H9 (cell line): ENCODE measurements at regions not wholly inside any gene's neighbourhood (a gene's known extent, or its start where the extent isn't known, plus 50 kb on each side); places are given as distances from the start of the nearest gene placed in this dataset.

Experiments used
- DNase-seq: peaks from one replicate; pipeline ENCODE4 v3.0.0-alpha.2; 2017
- H2AFZ ChIP-seq: one replicate; pipeline ENCODE4 v1.6.1; 2013; ENCODE audit warnings: mild to moderate bottlenecking, low read length, control low read depth, moderate library complexity
- H2AK5ac ChIP-seq: 2 replicates; pipeline ENCODE4 v1.6.1; 2013; ENCODE audit warnings: low read length, control low read depth, mixed read lengths; ENCODE audit not compliant: insufficient read length
- H2BK120ac ChIP-seq: one replicate; pipeline ENCODE4 v1.6.1; 2013; ENCODE audit warnings: low read depth, mild to moderate bottlenecking, low read length, control low read depth, inconsistent platforms; ENCODE audit not compliant: poor library complexity, severe bottlenecking
- H2BK12ac ChIP-seq: 2 replicates; pipeline ENCODE4 v1.6.1; 2013; ENCODE audit warnings: low read length, control low read depth, mixed read lengths, low read depth; ENCODE audit not compliant: insufficient read length
- H2BK15ac ChIP-seq: 2 replicates; pipeline ENCODE4 v1.6.1; 2013; ENCODE audit warnings: low read depth, low read length, control low read depth
- H2BK20ac ChIP-seq: one replicate; pipeline ENCODE4 v1.6.1; 2013; ENCODE audit warnings: low read depth, mild to moderate bottlenecking, low read length, control low read depth, inconsistent platforms; ENCODE audit not compliant: poor library complexity, severe bottlenecking
- H2BK5ac ChIP-seq: 2 replicates; pipeline ENCODE4 v1.6.1; 2013; ENCODE audit warnings: low read length, control low read depth, mixed read lengths; ENCODE audit not compliant: insufficient read length
- H3K14ac ChIP-seq: 2 replicates; pipeline ENCODE4 v1.6.1; 2013; ENCODE audit warnings: low read length, control low read depth; ENCODE audit not compliant: insufficient read depth
- H3K18ac ChIP-seq: 2 replicates; pipeline ENCODE4 v1.6.1; 2013; ENCODE audit warnings: low read depth, mild to moderate bottlenecking, mixed read lengths, low read length, control low read depth; ENCODE audit not compliant: insufficient read length
- H3K23ac ChIP-seq: 2 replicates; pipeline ENCODE4 v1.6.1; 2013; ENCODE audit warnings: low read length, control low read depth, mixed read lengths, low read depth; ENCODE audit not compliant: insufficient read length
- H3K23me2 ChIP-seq: 2 replicates; pipeline ENCODE4 v1.6.1; 2013; ENCODE audit warnings: low read depth, mild to moderate bottlenecking, mixed read lengths, low read length, control low read depth; ENCODE audit not compliant: insufficient read length, poor library complexity, severe bottlenecking
- H3K27ac ChIP-seq: 2 replicates; pipeline ENCODE4 v1.5.1; 2013; ENCODE audit warnings: low read length, control low read depth, mixed read lengths, low read depth; ENCODE audit not compliant: insufficient read length
- H3K27me3 ChIP-seq: 2 replicates; pipeline ENCODE4 v1.6.1; 2013; ENCODE audit warnings: low read length, control low read depth, inconsistent platforms; ENCODE audit not compliant: insufficient read depth
- H3K4ac ChIP-seq: 2 replicates; pipeline ENCODE4 v1.6.1; 2013; ENCODE audit warnings: low read depth, mild to moderate bottlenecking, control low read depth, inconsistent platforms, low read length, moderate library complexity
- H3K4me1 ChIP-seq: 2 replicates; pipeline ENCODE4 v1.6.1; 2013; ENCODE audit warnings: low read length, control low read depth, inconsistent platforms; ENCODE audit not compliant: insufficient read depth
- H3K4me2 ChIP-seq: 2 replicates; pipeline ENCODE4 v1.6.1; 2013; ENCODE audit warnings: low read length, control low read depth, mixed read lengths; ENCODE audit not compliant: insufficient read length, insufficient read depth
- H3K56ac ChIP-seq: 2 replicates; pipeline ENCODE4 v1.6.1; 2013; ENCODE audit warnings: low read depth, mild to moderate bottlenecking, mixed read lengths, low read length, control low read depth; ENCODE audit not compliant: insufficient read length
- H3K79me1 ChIP-seq: 2 replicates; pipeline ENCODE4 v1.6.1; 2013; ENCODE audit warnings: low read depth, mild to moderate bottlenecking, moderate library complexity, low read length, control low read depth, inconsistent platforms; ENCODE audit not compliant: insufficient read depth, poor library complexity, severe bottlenecking
- H3K79me2 ChIP-seq: 2 replicates; pipeline ENCODE4 v1.6.1; 2013; ENCODE audit warnings: low read length, control low read depth, inconsistent platforms; ENCODE audit not compliant: insufficient read depth
- H3K9ac ChIP-seq: 2 replicates; pipeline ENCODE4 v1.6.1; 2013; ENCODE audit warnings: low read length, control low read depth, mixed read lengths; ENCODE audit not compliant: insufficient read length; ENCODE audit errors: extremely low read depth
- H3K9me3 ChIP-seq: one replicate; pipeline ENCODE4 v1.6.1; 2013; ENCODE audit warnings: low read depth, low read length, inconsistent platforms; ENCODE audit not compliant: control insufficient read depth
- H3T11ph ChIP-seq: one replicate; pipeline ENCODE4 v1.6.1; 2013; ENCODE audit warnings: mild to moderate bottlenecking, low read length, control low read depth, inconsistent platforms
- H4K20me1 ChIP-seq: one replicate; pipeline ENCODE4 v1.6.1; 2013; ENCODE audit not compliant: control insufficient read depth, insufficient read length, insufficient read depth
- H4K5ac ChIP-seq: 2 replicates; pipeline ENCODE4 v1.6.1; 2013; ENCODE audit warnings: low read depth, mild to moderate bottlenecking, mixed read lengths, low read length, control low read depth; ENCODE audit not compliant: insufficient read length
- H4K8ac ChIP-seq: replicated peaks from 2 replicates; pipeline ENCODE4 v1.6.1; 2013; ENCODE audit warnings: low read length, control low read depth, mixed read lengths, low read depth; ENCODE audit not compliant: insufficient read length
- H4K91ac ChIP-seq: 2 replicates; pipeline ENCODE4 v1.6.1; 2013; ENCODE audit warnings: low read depth, mild to moderate bottlenecking, moderate library complexity, mixed read lengths, low read length, control low read depth; ENCODE audit not compliant: insufficient read length
- H3K27ac Mint-ChIP-seq, 3 experiments: 2 replicates in 2 of 3; 3 replicates in 1 of 3; pipeline ENCODE4 v1.8.0; 2020 to 2021; ENCODE audit warnings: mixed read lengths in 3 of 3, mild to moderate bottlenecking in 1 of 3, moderate library complexity in 1 of 3
- H3K27me3 Mint-ChIP-seq: 2 replicates; pipeline ENCODE4 v1.8.0; 2021; ENCODE audit warnings: low read depth, mild to moderate bottlenecking, moderate library complexity, mixed read lengths
- H3K36me3 Mint-ChIP-seq, 3 experiments: 2 replicates in 2 of 3; 3 replicates in 1 of 3; pipeline ENCODE4 v1.8.0; 2020 to 2021; ENCODE audit warnings: low read depth in 3 of 3, mixed read lengths in 3 of 3; ENCODE audit not compliant: insufficient read depth in 1 of 3
- H3K4me1 Mint-ChIP-seq, 2 experiments: 2 replicates each; pipeline ENCODE4 v1.8.0; 2020; ENCODE audit warnings: mixed read lengths in 2 of 2
- H3K4me3 Mint-ChIP-seq, 2 experiments: 2 replicates in 1 of 2; 3 replicates in 1 of 2; pipeline ENCODE4 v1.8.0; 2020 to 2021; ENCODE audit warnings: mild to moderate bottlenecking in 2 of 2, mixed read lengths in 2 of 2, moderate library complexity in 1 of 2
- H3K9me3 Mint-ChIP-seq, 2 experiments: 2 replicates in 1 of 2; 3 replicates in 1 of 2; pipeline ENCODE4 v1.8.0; 2020; ENCODE audit warnings: mild to moderate bottlenecking in 2 of 2, mixed read lengths in 2 of 2, moderate library complexity in 1 of 2
- WGBS: extraction: QIAGEN DNeasy Blood & Tissue Kit; methylation state at CpG from one replicate; pipeline ENCODE4 v1.1.7; 2013; ENCODE audit warnings: missing lambda C conversion rate, low lambda C conversion rate, mixed read lengths; ENCODE audit not compliant: insufficient read length; ENCODE audit errors: extremely low coverage; 5-methylcytosine and 5-hydroxymethylcytosine counted together
- TF ChIP-seq, protein P1 (sequence below): fragments of 200-600 bp; sonication (generic); conservative IDR thresholded peaks from 3 replicates; pipeline ENCODE4 v1.8.0; 2021; ENCODE audit warnings: antibody characterized with exemption, mild to moderate bottlenecking

DNA sequence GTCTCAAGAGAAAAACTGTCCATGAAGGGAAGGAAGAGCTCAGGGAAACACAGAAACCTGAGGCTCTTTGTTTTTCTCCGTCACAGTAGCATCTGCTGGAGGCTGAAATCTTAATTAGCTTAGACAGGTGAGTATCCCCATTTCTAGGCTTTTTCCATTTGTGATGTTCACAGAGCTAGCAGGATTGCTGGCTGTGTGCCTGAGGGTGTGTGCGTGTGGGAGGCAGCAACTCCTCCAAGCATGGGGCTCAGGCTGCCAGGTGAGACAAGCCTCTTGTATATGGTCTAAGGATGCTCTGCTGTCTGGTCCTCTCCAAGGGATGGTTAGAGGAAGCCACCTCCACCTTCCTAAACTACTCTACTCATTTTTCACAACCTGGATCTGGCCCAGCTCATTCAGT lies 569.9 kb downstream of the HS3ST4 start:
- Histone ChIP-seq H3K23ac (no peak overlapping the region), H3K27ac (no peak overlapping the region), H4K20me1 (no peaks in the 10 kb centered on the region), H3K4me1 (no peaks in the 10 kb centered on the region), H2BK5ac (no peak overlapping the region), H3T11ph (no peak overlapping the region), H3K23me2 (no peaks in the 10 kb centered on the region), H3K79me1 (no peaks in the 10 kb centered on the region), H2AK5ac (no peak overlapping the region), H4K91ac (no peak overlapping the region), H3K9me3 (no peaks in the 10 kb centered on the region), H2BK15ac (no peak overlapping the region), H3K79me2 (no peaks in the 10 kb centered on the region), H2BK20ac (no peak overlapping the region), H3K4me2 (no peak overlapping the region), H2AFZ (no peak overlapping the region), H3K18ac (no peak overlapping the region), H4K8ac (no peak overlapping the region), H2BK12ac (no peak overlapping the region), H3K27me3 (no peaks in the 10 kb centered on the region), H3K4ac (no peak overlapping the region), H3K14ac (no peak overlapping the region), H3K56ac (no peak overlapping the region), H4K5ac (no peak overlapping the region), H3K9ac (no peak overlapping the region), H2BK120ac (no peak overlapping the region)
- Mint-ChIP-seq H3K4me1 (peaks cover 0 to 6% of the 10 kb centered on the region in 2 experiments; a peak in 2 of 4 replicates), H3K4me3 (no peak overlapping the region), H3K27me3 (no peaks in the 10 kb centered on the region; the same call in 1 of the 2 replicates), H3K9me3 (no peaks in the 10 kb centered on the region; a peak in 1 of 5 replicates), H3K36me3 (no peaks in the 10 kb centered on the region; a peak in 1 of 7 replicates), H3K27ac (no peak overlapping the region)
- WGBS = no CpG with 5 or more reads among the region's 2 CpGs
- TF ChIP-seq, protein P1, sequence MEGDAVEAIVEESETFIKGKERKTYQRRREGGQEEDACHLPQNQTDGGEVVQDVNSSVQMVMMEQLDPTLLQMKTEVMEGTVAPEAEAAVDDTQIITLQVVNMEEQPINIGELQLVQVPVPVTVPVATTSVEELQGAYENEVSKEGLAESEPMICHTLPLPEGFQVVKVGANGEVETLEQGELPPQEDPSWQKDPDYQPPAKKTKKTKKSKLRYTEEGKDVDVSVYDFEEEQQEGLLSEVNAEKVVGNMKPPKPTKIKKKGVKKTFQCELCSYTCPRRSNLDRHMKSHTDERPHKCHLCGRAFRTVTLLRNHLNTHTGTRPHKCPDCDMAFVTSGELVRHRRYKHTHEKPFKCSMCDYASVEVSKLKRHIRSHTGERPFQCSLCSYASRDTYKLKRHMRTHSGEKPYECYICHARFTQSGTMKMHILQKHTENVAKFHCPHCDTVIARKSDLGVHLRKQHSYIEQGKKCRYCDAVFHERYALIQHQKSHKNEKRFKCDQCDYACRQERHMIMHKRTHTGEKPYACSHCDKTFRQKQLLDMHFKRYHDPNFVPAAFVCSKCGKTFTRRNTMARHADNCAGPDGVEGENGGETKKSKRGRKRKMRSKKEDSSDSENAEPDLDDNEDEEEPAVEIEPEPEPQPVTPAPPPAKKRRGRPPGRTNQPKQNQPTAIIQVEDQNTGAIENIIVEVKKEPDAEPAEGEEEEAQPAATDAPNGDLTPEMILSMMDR = no peak
- DNase-seq = no peak
